ENCODE measurements at regions not wholly inside any gene's neighbourhood (a gene's known extent, or its start where the extent isn't known, plus 50 kb on each side); places are given as distances from the start of the nearest gene placed in this dataset.

- TF ChIP-seq CTCF (IDR thresholded peaks at IDR 0.05; ENCODE audit: insufficient read depth, low read length) (no peak), REST (IDR thresholded peaks at IDR 0.05; ENCODE audit: insufficient replicate concordance, low read depth) (no peak), POLR2AphosphoS5 (IDR thresholded peaks at IDR 0.05; ENCODE audit: low read depth) (no peak), SPI1 (IDR thresholded peaks at IDR 0.05; ENCODE audit: borderline replicate concordance, low read depth) (no peak)
Observed at GRCh38 chr14:76644855-76645518, 116.3 kb upstream of the VASH1 start.

Measured in HL-60 (cell line).